ENCODE measurements at regions not wholly inside any gene's neighbourhood (a gene's known extent, or its start where the extent isn't known, plus 50 kb on each side); places are given as distances from the start of the nearest gene placed in this dataset.

DNA sequence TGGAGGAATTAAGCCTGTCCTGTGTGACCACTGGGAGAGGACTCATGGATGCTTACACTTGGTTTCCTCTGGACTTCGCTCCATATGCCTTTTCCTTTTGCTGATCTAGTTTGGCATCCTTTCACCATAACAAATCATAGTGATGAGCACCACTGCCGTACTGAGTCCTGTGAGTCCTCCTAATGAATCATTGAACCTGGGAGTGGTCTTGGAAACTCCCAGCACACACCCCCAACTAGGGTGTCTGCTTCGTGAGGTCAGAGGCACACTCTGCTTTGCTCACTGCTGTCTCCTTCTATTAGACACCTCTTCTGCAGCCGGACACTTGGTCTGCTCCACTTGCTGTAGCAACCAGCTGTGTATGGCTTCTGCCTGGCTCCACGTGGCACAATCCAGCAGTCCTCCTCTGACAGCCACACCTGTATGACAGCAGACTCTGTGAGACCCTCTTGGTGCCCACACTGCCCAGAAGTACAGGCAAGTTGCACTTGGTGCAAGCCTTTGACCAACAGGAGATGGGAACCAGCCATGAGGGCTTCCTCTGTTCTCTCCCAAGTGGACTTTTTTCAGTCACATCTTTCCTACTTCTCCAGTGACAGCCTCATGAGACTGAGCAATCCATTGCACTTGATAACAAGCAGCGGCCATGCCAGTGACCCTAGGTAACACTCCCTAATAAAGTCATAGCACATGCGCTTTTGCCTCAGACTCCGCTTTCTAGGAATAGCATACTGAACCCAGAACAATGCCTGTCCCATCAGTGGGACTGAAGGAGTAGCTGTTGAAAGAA is 65.0 kb upstream of the HMGXB4 start:
- Histone ChIP-seq H2AK5ac (ENCODE audit: low read length) (no peak overlapping the region), H3K9ac (ENCODE audit: low read length) (no peak overlapping the region), H3K79me2 (ENCODE audit: control insufficient read depth, insufficient read depth, low read length, poor library complexity) (no peaks in the 10 kb centered on the region), H3K4ac (ENCODE audit: low read depth, low read length) (no peak overlapping the region), H3K79me1 (ENCODE audit: low read length) (no peaks in the 10 kb centered on the region), H2BK5ac (ENCODE audit: low read depth, low read length, poor library complexity) (no peak overlapping the region), H4K8ac (ENCODE audit: low read depth, low read length) (no peak overlapping the region), H2BK12ac (ENCODE audit: low read length) (no peak overlapping the region), H3K4me2 (ENCODE audit: low read length) (no peak overlapping the region), H3K23ac (ENCODE audit: low read length) (no peak overlapping the region), H3K27ac (ENCODE audit: low read depth, low read length) (no peak overlapping the region), H3K36me3 (ENCODE audit: control insufficient read depth in 1 of 2, insufficient read depth in 2 of 2, low read length in 2 of 2) (no peaks in the 10 kb centered on the region), H4K91ac (ENCODE audit: low read depth, low read length) (no peak overlapping the region), H3K27me3 (ENCODE audit: insufficient read depth, low read length) (no peaks in the 10 kb centered on the region), H3K18ac (ENCODE audit: low read length) (no peak overlapping the region), H3K14ac (ENCODE audit: low read length) (no peak overlapping the region), H3K4me3 (ENCODE audit: low read depth, low read length) (no peak overlapping the region), H2AFZ (ENCODE audit: insufficient read depth, low read length, poor library complexity) (no peak overlapping the region), H3K9me3 (ENCODE audit: insufficient read depth, low read depth, low read length) (no peaks in the 10 kb centered on the region), H2BK120ac (ENCODE audit: insufficient read depth, low read length, poor library complexity) (no peak overlapping the region), H3K4me1 (ENCODE audit: control insufficient read depth in 1 of 2, insufficient read depth in 2 of 2, low read length in 2 of 2) (no peaks in the 10 kb centered on the region), H4K12ac (ENCODE audit: low read depth, low read length) (no peak overlapping the region)
- DNase-seq, result no peak
- no CpG with 5 or more reads among the region's 8 CpGs for WGBS (ENCODE audit: extremely low coverage, insufficient coverage, insufficient read length)

DNA sequence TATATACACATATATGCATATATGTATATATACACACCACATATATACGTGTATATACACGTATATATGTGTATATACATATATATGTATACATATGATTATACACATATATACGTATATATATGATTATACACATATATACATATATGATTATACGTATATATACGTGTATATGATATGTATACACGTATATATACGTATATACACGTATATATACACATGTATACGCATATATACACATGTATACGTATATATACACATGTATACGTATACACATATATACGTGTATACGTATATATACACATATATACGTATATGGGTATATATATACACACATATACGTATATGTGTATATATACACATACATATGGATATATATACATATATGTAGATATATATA is 62.1 kb upstream of the HMGXB4 start:
- no peak overlapping the region for H2AFZ ChIP-seq (ENCODE audit: insufficient read depth, low read length, poor library complexity)
- H3K9me3 ChIP-seq (ENCODE audit: insufficient read depth, low read depth, low read length), result no peaks in the 10 kb centered on the region
- no peak overlapping the region for H3K4me2 ChIP-seq (ENCODE audit: low read length)
- no peaks in the 10 kb centered on the region for H3K36me3 ChIP-seq (ENCODE audit: control insufficient read depth in 1 of 2, insufficient read depth in 2 of 2, low read length in 2 of 2)
- H3K18ac ChIP-seq (ENCODE audit: low read length), result no peak overlapping the region
- no CpG with 5 or more reads among the region's 15 CpGs for WGBS (ENCODE audit: extremely low coverage, insufficient coverage, insufficient read length)
- H3K4me3 ChIP-seq (ENCODE audit: low read depth, low read length), result no peak overlapping the region
- no peaks in the 10 kb centered on the region for H3K79me2 ChIP-seq (ENCODE audit: control insufficient read depth, insufficient read depth, low read length, poor library complexity)
- H4K12ac ChIP-seq (ENCODE audit: low read depth, low read length), result no peak overlapping the region
- H2BK12ac ChIP-seq (ENCODE audit: low read length), result no peak overlapping the region
- no peak overlapping the region for H3K27ac ChIP-seq (ENCODE audit: low read depth, low read length)
- no peak overlapping the region for H3K23ac ChIP-seq (ENCODE audit: low read length)
- H2BK120ac ChIP-seq (ENCODE audit: insufficient read depth, low read length, poor library complexity), result no peak overlapping the region
- H3K4me1 ChIP-seq (ENCODE audit: control insufficient read depth in 1 of 2, insufficient read depth in 2 of 2, low read length in 2 of 2), result no peaks in the 10 kb centered on the region
- H4K8ac ChIP-seq (ENCODE audit: low read depth, low read length), result no peak overlapping the region
- no peak overlapping the region for H3K14ac ChIP-seq (ENCODE audit: low read length)
- H3K4ac ChIP-seq (ENCODE audit: low read depth, low read length), result no peak overlapping the region
- DNase-seq, result no peak
- H2AK5ac ChIP-seq (ENCODE audit: low read length), result no peak overlapping the region
- H4K91ac ChIP-seq (ENCODE audit: low read depth, low read length), result no peak overlapping the region
- no peak overlapping the region for H2BK5ac ChIP-seq (ENCODE audit: low read depth, low read length, poor library complexity)
- H3K9ac ChIP-seq (ENCODE audit: low read length), result no peak overlapping the region
- no peaks in the 10 kb centered on the region for H3K79me1 ChIP-seq (ENCODE audit: low read length)
- H3K27me3 ChIP-seq (ENCODE audit: insufficient read depth, low read length), result no peaks in the 10 kb centered on the region

DNA sequence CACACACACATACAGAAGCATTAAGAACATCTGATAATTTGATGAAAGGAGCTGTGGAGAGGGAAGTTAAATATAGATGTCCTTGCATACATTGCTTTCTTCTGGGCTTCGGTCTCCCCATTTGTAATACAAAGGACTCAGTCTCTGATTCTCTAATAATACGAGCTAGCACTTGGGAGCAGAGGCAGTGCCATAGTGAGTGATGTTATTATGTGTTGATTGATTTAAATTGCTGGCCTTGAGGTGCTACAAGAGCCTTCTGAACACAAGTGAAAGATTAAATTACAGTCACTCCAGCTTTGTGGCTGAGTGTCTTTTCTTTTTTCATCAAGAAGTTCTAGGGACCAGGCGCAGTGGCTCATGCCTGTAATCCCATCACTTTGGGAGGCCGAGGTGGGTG is 61.5 kb upstream of the HMGXB4 start:
- no peak for DNase-seq
- H2BK12ac ChIP-seq (ENCODE audit: low read length), result no peak overlapping the region
- no CpG with 5 or more reads among the region's 4 CpGs for WGBS (ENCODE audit: extremely low coverage, insufficient coverage, insufficient read length)
- H2AK5ac ChIP-seq (ENCODE audit: low read length), result no peak overlapping the region
- no peaks in the 10 kb centered on the region for H3K27me3 ChIP-seq (ENCODE audit: insufficient read depth, low read length)
- no peaks in the 10 kb centered on the region for H3K9me3 ChIP-seq (ENCODE audit: insufficient read depth, low read depth, low read length)
- no peak overlapping the region for H2BK5ac ChIP-seq (ENCODE audit: low read depth, low read length, poor library complexity)
- no peaks in the 10 kb centered on the region for H3K79me2 ChIP-seq (ENCODE audit: control insufficient read depth, insufficient read depth, low read length, poor library complexity)
- H3K9ac ChIP-seq (ENCODE audit: low read length), result no peak overlapping the region
- H3K4me1 ChIP-seq (ENCODE audit: control insufficient read depth in 1 of 2, insufficient read depth in 2 of 2, low read length in 2 of 2), result no peaks in the 10 kb centered on the region
- no peaks in the 10 kb centered on the region for H3K79me1 ChIP-seq (ENCODE audit: low read length)
- no peak overlapping the region for H2AFZ ChIP-seq (ENCODE audit: insufficient read depth, low read length, poor library complexity)
- H3K4me2 ChIP-seq (ENCODE audit: low read length), result no peak overlapping the region
- H3K4me3 ChIP-seq (ENCODE audit: low read depth, low read length), result no peak overlapping the region
- H2BK120ac ChIP-seq (ENCODE audit: insufficient read depth, low read length, poor library complexity), result no peak overlapping the region
- no peak overlapping the region for H3K4ac ChIP-seq (ENCODE audit: low read depth, low read length)
- H3K36me3 ChIP-seq (ENCODE audit: control insufficient read depth in 1 of 2, insufficient read depth in 2 of 2, low read length in 2 of 2), result no peaks in the 10 kb centered on the region
- no peak overlapping the region for H4K91ac ChIP-seq (ENCODE audit: low read depth, low read length)
- no peak overlapping the region for H3K27ac ChIP-seq (ENCODE audit: low read depth, low read length)
- no peak overlapping the region for H3K18ac ChIP-seq (ENCODE audit: low read length)
- H4K12ac ChIP-seq (ENCODE audit: low read depth, low read length), result no peak overlapping the region
- no peak overlapping the region for H3K14ac ChIP-seq (ENCODE audit: low read length)
- no peak overlapping the region for H4K8ac ChIP-seq (ENCODE audit: low read depth, low read length)
- no peak overlapping the region for H3K23ac ChIP-seq (ENCODE audit: low read length)

DNA sequence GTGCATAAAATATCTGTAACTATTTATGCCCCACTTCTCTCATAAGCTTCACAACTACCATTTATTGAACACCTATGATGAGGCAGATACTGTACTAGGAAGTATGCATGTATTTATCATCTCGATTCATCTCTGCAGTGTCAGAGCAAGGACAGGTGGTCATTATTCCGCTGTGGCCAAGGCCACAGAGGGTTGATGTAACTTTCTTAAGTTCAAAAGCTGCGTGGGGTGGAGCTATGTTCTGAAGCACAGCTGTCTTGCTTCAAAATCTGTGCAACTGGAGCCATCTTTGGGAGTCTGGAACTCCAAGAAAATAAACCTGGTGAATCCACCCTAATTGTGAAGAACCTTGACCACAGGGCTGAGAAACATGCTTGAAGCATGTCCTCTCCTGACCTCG is 60.2 kb upstream of the HMGXB4 start:
- H3K27me3 ChIP-seq (ENCODE audit: insufficient read depth, low read length), result no peaks in the 10 kb centered on the region
- no peak overlapping the region for H3K4ac ChIP-seq (ENCODE audit: low read depth, low read length)
- H3K36me3 ChIP-seq (ENCODE audit: control insufficient read depth in 1 of 2, insufficient read depth in 2 of 2, low read length in 2 of 2), result no peaks in the 10 kb centered on the region
- no CpG with 5 or more reads among the region's 4 CpGs for WGBS (ENCODE audit: extremely low coverage, insufficient coverage, insufficient read length)
- H3K18ac ChIP-seq (ENCODE audit: low read length), result no peak overlapping the region
- H3K4me3 ChIP-seq (ENCODE audit: low read depth, low read length), result no peak overlapping the region
- no peak for DNase-seq
- H3K79me1 ChIP-seq (ENCODE audit: low read length), result no peaks in the 10 kb centered on the region
- no peak overlapping the region for H3K4me2 ChIP-seq (ENCODE audit: low read length)
- H4K91ac ChIP-seq (ENCODE audit: low read depth, low read length), result no peak overlapping the region
- no peak overlapping the region for H4K12ac ChIP-seq (ENCODE audit: low read depth, low read length)
- no peak overlapping the region for H2BK5ac ChIP-seq (ENCODE audit: low read depth, low read length, poor library complexity)
- H3K27ac ChIP-seq (ENCODE audit: low read depth, low read length), result no peak overlapping the region
- no peak overlapping the region for H2AFZ ChIP-seq (ENCODE audit: insufficient read depth, low read length, poor library complexity)
- no peak overlapping the region for H4K8ac ChIP-seq (ENCODE audit: low read depth, low read length)
- no peaks in the 10 kb centered on the region for H3K4me1 ChIP-seq (ENCODE audit: control insufficient read depth in 1 of 2, insufficient read depth in 2 of 2, low read length in 2 of 2)
- no peak overlapping the region for H3K14ac ChIP-seq (ENCODE audit: low read length)
- H3K79me2 ChIP-seq (ENCODE audit: control insufficient read depth, insufficient read depth, low read length, poor library complexity), result no peaks in the 10 kb centered on the region
- H3K9ac ChIP-seq (ENCODE audit: low read length), result no peak overlapping the region
- no peaks in the 10 kb centered on the region for H3K9me3 ChIP-seq (ENCODE audit: insufficient read depth, low read depth, low read length)
- no peak overlapping the region for H3K23ac ChIP-seq (ENCODE audit: low read length)
- no peak overlapping the region for H2BK120ac ChIP-seq (ENCODE audit: insufficient read depth, low read length, poor library complexity)
- no peak overlapping the region for H2AK5ac ChIP-seq (ENCODE audit: low read length)
- H2BK12ac ChIP-seq (ENCODE audit: low read length), result no peak overlapping the region
